HG03095 (cell line): ENCODE measurements at regions not wholly inside any gene's neighbourhood (a gene's known extent, or its start where the extent isn't known, plus 50 kb on each side); places are given as distances from the start of the nearest gene placed in this dataset.

Experiments
- ATAC-seq: cut with Tn5 transposase; IDR thresholded peaks from one replicate; pipeline ENCODE4 v1.9.1; 2021; ENCODE audit warnings: moderate library complexity; ENCODE audit not compliant: unreplicated experiment

DNA sequence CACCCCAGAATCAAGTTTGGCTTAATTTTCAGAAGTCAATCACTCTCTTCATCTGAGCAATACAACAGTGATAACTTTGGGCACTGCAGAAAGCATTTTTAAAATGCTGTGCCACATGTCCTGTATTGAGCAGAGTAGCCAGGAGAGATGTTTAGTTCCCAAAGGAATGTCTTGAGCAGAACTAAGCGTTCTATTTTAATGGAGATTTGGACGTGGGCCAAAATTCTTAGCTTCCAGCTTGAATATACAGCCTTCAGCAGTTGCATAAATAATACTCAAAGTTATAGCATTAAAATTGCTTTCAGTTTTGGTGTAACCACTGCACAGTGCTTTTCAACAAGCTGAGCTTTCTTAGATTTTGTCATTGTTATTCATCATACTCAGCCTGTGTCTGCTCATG, 679.2 kb downstream of the NLGN4X start:
- ATAC-seq: no peak

DNA sequence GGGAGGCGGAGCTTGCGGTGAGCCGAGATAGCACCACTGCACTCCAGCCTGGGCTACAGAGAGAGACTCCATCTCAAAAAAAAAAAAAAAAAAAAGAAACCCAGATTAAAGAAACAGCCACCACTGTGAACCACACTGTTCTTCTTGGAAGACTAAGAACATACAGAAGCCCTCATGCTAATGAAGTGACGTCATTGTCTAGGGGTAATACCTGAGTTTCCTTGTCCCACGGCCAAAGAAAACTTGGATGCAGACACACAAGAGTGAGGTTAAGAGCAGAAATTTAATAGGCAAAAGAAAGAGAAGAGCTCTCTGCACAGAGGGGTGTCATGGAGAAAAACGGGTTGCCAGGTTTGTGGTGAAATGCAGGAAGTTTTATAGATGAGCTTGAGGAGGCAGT, 691.6 kb downstream of the NLGN4X start:
- ATAC-seq: no peak

DNA sequence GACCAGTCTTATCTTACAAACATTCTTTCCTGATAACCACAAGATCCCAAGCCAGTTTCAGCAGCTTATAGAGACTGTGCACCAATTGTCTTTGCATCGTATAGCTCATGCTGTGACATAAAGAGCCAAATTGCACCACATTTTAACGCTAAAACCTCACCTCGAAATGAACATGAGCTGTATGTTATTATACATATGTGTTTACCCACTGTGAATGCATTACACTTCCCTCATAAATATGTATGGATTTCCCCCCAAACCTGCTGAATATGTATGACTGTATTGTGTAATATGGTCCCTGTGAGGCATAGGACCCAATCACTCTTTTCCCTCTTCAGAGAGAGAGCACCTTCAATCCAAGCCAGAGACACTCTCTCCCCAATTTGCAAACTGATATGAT, 692.4 kb downstream of the NLGN4X start:
- no peak for ATAC-seq

DNA sequence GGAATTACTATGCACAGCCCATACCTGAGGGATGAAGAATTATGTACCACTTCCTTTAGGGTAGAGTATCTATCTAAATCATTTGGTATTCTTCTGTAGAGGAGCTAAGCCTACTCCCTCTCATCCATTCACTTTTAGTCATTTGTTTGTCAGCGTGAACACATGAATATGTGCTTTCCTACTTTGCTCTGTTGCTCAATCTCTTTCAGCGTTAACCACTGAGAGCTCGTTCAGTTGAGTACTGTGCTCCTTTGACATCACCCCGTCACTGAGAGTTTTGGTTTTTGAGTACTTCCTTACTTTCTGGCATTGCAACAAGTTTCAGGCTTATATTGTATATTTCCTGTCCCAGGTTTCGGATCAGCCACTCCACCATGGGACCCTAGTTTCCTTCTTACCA, 700.6 kb downstream of the NLGN4X start:
- ATAC-seq: no peak

DNA sequence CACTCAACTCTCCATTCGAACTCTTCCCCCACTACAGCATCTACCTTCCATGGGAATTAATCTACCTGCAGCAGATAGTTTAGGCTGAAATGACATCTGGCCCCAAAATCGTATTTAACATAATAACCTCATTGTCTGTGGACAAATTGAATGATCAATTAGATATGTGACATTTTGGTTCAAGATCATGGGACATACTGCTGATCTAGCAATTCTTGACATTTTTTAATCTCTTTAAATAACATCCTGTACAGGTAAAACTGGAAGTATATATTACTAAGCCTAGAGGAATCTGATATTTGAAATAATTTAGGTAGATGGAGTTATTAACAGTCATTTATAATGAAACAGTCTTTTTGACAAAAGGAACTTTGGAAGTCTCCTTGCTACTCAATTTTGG, 702.5 kb downstream of the NLGN4X start:
- no peak for ATAC-seq

DNA sequence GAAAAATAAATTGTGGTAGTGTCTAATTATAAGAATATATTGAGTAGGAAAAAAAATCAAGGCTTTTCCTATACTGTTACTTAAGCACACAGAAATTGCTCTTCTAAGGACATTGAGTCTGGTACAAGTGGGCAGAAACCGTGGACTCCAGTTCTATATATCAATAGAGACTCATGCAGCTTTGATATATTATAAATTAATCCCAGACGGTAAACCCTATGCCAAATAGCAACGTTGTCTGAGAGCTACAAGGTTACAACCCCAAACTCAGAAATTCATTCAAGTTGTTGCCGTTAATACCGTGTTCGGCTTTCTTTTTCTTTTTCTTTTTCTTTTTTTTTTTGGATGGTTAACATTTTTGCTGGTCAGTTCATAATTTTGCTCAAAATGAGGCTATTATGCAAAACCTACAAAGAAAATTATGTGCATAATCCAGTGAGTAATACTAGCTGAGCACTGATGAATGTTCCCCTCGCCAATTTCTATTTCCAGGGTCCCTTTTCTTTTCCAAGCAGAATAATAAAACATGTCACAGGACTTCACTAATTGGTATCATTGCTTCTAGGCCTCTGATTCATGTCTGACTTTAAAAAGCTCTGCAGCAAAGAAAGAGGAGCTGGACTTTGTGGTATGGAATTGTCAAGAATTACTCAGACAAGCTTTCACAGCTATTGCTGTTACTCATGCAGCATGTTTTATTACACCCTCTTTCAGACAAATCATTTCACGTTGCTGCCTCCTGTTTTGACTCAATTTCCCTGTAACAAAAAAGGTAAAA, 737.7 kb downstream of the NLGN4X start:
- ATAC-seq: no peak

DNA sequence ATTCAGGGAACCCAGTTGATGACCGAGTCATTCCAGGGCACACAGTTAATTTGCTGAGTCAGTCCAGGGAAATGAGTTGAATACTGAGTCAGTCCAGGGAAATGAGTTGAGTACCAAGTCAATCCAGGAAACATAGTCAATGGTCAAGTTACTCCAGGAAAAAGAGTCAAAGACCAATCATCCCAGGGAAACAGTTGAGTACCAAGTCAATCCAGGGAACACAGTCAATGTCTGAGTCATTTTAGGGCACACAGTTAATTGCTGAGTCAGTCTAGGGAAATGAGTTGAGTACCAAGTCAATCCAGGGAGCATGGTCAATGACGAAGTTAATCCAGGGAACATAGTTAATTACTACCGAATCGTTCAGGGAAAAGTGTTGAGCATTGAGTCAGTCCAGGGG, 754.4 kb downstream of the NLGN4X start:
- ATAC-seq: no peak

DNA sequence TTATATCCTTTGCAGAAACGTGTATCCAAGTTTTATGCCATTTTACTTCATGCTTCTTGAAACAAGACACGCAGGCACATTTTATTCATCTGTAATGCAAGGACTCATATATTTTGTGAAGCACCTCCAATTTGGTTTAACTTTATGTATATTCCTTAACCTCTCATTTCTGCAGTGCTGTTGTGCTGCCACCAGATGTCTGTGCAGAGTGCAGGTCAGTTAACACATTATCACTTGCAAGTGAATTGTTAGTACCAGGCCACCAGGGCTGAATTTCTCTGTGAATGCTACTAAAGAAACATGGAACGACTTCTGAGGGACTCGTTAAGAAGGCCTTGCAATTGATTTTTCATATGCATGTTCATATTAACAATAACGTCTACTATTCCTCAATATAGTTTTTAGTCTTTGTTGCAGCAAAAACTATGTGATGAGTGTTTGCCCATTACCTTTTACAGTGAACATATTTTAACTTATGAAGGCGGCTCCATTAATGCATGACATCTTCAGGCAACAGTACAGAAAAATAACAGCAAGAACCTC, 770.3 kb downstream of the NLGN4X start:
- ATAC-seq: no peak

DNA sequence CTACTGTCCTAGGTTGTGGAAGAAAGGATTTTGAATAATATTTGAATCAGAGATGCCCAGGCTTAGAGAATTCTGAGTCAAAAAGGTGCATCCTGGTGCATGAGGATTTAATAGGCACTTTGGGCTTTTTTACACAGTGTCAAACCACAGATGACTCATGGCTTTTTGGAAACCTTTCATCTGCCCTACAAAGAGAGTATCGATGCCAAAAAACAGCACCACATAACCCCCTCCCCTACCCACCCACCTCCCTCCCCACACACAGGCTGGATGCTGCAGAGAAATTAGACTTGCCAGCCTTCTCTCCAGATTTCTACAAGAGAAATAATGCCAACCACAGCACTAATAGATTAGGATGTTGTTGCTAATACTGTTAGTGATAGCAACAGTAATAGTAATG, 779.3 kb downstream of the NLGN4X start:
- no peak for ATAC-seq

DNA sequence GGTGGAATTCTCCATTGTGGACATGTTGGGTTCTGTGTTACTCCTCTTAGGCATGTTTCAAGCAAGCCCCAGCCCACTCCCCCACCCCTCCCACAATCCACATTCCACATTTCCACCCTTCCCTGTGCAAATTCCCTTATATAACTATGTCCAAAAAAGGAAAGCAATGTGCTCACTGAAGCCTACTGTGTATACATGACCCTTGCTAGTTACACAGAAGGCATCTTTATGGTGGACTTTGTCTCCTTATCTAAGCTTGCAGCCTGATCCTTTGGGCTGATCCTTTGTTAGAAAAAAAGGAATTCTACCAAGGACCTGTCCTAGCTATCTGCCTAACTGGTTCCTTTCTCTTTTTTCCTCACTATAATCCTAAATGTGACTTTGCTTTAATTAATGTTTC, 796.8 kb downstream of the NLGN4X start:
- no peak for ATAC-seq

DNA sequence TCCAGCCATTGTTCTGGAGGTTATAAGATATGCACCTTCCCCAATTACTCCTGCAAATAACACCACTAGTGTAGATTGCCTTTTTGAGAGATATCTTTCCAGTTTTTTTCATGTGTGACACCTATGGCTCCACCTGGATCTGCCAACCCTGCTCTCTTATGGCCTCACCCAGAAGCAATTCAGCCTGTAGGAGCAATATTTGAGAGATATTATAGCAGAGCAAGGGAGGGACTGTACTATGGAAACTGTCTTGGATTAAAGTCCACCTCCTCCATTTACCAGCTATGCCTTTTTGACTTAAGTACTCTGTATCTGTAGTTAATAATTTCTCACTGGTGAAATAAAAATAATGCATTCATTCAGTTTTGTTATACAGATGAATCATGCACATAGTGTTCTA, 803.5 kb downstream of the NLGN4X start:
- ATAC-seq: no peak

DNA sequence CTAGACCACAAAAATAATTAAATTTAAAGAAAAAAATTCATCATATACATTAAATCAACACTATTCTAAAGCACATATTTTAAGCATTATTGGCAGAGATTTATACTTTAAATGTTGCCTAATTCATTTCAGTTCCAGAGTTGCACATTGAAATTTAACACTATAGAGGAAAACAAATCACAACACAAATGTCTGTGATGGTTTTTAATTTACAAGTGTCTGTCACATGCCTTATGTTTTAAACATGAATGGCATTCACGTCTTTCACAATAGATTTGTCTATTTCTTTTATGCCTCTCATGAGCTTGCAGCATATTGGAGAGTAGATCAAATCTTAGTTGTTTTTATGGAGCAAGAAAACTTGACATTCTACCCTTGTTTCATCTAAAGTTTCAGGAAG, 811.3 kb downstream of the NLGN4X start:
- no peak for ATAC-seq

DNA sequence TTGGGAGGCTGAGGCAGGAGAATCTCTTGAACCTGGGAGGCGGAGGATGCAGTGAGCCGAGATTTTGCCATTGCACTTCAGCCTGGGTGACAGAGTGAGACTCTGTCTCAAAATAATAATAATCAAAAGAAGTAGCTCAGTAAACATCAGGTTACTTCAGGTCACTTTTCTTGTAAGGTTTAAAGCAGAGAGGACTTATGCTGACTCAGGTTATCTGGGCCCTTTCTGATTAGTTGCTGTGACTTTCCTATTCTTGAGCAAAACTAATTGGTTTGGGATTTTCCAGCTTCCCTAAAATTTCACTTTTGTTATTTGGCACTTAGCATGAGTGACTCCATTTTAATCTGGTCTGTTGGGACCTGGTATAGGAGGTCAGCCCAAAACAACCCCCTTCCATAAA, 812.9 kb downstream of the NLGN4X start:
- no peak for ATAC-seq

DNA sequence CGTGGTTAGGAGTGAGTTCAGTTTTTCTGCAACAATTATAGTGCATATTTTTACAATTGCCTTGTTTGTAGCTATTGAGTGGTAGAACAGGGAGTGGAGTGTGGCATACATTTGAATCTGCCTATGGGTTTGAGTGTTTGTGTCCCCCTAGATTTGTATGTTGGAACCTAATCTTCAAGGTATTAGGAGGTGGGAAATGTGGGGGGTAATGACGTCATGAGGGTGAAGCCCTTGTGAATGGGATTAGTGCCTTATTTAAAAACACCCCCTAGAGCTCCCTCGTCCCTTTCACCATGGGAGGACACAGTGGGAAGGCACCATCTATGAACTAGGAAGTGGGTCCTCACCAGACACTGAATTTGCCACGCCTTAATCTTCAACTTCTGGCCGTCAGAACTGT, 819.6 kb downstream of the NLGN4X start:
- ATAC-seq: no peak

DNA sequence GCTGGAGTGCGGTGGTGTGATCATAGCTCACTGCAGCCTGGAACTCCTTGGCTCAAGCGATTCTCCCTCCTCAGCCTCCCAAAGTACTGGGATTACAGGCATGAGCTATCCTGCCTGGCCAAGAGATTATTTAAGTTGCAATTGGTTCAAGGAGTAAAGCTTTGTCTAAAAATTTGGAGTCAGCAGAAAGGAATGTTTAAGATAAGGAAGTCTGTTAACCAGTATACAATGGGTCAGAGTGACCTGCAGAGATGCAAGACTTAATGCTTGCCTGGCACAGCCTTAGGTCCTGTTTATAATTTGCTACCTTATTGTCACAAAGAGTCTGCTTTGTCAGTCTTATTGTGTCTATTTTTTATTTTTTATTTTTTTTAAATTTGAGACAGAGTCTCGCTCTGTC, 826.2 kb downstream of the NLGN4X start:
- no peak for ATAC-seq

DNA sequence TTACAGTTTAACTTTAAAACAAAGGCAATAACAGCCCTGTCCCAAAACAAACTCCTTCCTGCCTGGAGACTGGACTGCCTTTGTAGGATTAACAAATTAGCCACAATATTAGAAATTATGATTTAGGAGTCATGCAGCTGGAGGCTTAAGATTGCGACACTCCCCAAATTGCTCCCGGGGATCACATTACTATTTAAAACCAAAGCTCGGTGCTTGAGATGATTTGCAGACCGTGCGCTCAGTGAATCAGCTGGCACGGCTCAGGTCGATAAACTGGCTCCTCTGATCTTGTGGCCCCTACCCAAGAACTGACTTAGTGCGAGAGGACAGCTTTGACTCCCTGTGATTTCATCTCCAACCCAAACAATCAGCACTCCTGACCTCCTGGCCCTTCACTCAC, 829.3 kb downstream of the NLGN4X start:
- ATAC-seq: no peak

DNA sequence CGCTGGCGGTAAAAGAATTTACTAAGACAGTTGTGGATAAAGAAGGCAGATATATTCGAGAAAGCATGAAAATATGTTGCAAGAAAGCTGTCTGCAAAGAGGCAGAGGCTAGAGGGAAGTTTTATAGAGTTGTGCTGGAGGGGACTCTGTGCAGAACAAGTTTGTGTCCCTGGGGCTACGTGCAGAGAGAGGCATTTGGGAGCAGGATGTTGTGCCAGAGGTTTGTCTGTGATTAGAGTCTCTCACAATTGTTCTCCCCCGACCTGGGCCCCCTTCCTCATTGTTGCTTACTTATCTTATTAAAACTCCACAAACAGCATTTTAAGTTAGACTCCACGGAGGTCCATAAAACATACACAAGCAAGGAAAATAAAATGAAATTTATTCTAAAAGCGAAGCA, 831.3 kb downstream of the NLGN4X start:
- ATAC-seq: no peak

DNA sequence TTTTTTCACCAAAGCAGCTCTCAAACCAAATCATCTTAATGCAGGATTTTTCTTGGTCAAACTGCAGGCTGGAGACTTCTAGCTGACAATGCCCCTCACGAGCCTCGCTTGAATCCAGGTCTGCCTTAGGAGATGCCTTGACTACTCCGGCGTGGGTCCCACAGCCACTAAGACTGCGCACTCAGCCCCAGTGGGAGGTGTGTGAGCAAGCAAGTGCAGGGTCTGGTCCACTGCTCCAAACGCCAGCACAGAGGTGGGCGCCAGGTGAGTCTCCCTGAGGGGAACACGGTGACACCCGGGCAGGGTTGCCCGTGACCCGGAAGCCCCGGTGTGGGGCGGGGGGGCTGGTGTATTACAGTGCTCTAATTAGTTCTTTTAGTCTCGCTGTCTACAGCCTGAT, 838.3 kb downstream of the NLGN4X start:
- ATAC-seq: no peak

DNA sequence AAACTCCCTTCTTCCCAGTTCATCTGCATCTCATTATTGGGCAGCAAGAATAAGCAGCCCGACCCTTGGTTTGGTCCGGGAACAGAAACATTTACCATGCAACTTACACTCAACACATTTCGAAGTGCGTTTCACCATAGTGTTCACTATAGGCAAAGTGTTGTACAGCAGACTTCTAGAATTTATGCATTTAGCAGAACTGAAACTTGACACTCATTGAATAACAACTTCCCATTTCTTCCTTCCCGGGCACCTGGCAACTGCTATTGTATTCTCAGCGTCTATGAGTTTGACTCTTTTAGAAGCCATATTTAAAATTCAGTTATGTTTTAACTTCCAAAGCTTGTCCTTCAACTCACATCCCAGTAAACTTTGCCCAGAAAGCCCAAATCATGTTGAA, 840.6 kb downstream of the NLGN4X start:
- no peak for ATAC-seq

DNA sequence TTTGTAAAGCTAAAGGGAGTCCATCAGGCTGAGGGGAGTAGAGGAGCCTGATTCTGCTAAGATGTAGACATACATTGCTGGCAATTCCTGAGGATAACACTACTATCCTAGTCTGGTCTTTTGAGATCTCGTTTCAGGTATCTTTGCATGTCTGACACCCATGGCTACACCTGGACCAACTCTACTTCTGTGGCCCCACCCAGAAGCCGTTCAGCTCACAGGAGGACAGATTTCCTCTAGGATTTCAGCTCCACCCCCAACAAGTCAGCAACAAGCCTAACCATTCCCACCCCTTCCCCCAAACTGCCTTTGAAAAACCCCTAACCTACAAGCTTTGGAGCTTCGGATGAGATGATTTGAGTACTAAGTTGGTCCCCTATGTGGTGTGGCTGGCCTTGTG, 848.2 kb downstream of the NLGN4X start:
- ATAC-seq: no peak

DNA sequence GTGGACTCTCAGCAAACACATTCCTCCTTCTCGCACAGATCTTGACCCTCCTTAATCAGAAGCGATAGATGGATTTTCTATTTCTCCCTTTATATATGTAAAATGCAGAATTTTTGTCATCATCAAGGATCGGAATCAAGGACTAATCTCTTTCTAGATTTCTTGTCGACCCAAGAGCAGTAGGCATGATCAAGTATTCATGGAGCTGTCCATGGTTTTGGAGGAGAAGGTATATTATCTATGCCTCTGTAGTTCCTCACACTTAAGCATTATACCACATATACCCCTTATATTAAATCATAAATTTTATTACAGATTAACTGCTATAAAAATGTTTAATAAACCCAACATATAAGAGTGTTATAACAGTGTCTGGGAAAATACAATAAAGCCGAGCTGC, 886.8 kb downstream of the NLGN4X start:
- ATAC-seq: no peak

DNA sequence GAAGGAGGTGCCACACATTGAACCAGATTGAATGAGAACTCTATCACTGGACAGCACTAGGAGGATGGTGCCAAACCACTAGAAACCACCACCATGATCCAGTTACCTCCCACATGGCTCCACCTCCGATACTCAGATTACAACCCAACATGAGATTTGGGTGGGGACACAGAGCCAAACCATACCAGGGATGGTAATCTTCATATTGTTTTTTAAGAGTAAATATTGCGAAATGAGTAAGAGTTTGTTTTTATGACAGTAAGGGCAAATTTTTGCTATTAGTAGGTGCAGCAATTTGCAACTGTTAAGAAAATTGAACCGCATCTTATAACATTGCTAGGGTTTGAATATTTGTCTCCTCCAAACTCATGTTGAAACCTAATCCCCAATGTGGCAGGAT, 891.5 kb downstream of the NLGN4X start:
- ATAC-seq: no peak

DNA sequence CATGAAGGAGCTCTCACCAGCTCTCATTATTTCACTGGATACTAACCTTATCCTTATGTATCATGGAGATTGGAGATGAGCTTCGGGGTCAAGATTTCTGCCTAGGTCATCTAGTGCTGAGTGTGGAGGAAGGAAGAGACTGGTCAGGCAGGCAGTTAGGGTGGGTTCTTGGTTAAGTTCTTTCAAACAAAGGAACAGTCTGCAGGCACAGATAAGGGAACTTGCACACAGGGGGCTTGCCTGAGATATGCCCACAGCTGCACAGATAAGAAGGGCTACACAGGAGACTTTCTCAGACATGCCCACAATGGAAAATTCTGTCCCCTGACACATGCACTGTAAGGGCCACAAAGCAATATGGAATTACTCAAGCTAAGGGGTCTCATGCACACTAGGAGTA, 904.1 kb downstream of the NLGN4X start:
- no peak for ATAC-seq
